GM12878 (cell line): ENCODE measurements at regions not wholly inside any gene's neighbourhood (a gene's known extent, or its start where the extent isn't known, plus 50 kb on each side); places are given as distances from the start of the nearest gene placed in this dataset.
A peak's percentile ranks its signal among the peaks of the same experiment; 100 is the strongest.

Experiments
- ATAC-seq: fragments of 200-7000 bp; cut with Tn5 transposase; 3 replicates; pipeline ENCODE4 v1.9.1; 2020; ENCODE audit warnings: mild to moderate bottlenecking, moderate library complexity
- BruUV-seq: library from RNA; stranded (reverse); fragments of 400-500 nt; replicated peaks from 2 replicates; lab custom pipeline; 2021; lab: Mats Ljungman, UMichigan
- CTCF ChIA-PET: fragments of 300-600 bp; sonication (Branson Sonifier 250); formaldehyde crosslinking; extraction: SDS; loops from one replicate; lab custom pipeline; 2021; ENCODE audit warnings: inconsistent platforms; lab: Yijun Ruan, JAX
- POLR2A ChIA-PET: fragments of 350-600 bp; formaldehyde crosslinking; extraction: SDS; loops from one replicate; lab custom pipeline; 2021; ENCODE audit warnings: inconsistent platforms; lab: Charles Lee
- RAD21 ChIA-PET: fragments of 300-600 bp; sonication (Branson Sonifier 250); formaldehyde crosslinking; loops from one replicate; lab custom pipeline; 2023; ENCODE audit warnings: antibody characterized with exemption; ENCODE audit not compliant: unreplicated experiment; lab: Charles Lee
- SMC1A ChIA-PET: fragments of 300-600 bp; sonication (Branson Sonifier 250); formaldehyde crosslinking; loops from one replicate; lab custom pipeline; 2023; ENCODE audit not compliant: unreplicated experiment, uncharacterized antibody; lab: Charles Lee
- DNase-seq: peaks from one replicate; pipeline ENCODE4 v3.0.0-alpha.2; 2011; ENCODE audit warnings: low read depth, low spot score
- FAIRE-seq: peaks from 3 replicates; lab custom pipeline; 2011; peaks lifted over from hg19 to GRCh38; lab: Jason Lieb, UNC
- H2AFZ ChIP-seq: 2 replicates; pipeline ENCODE4 v1.6.0; 2011; ENCODE audit warnings: low read depth, low read length, control low read depth; ENCODE audit not compliant: control insufficient read depth
- H3K27ac ChIP-seq: 2 replicates; pipeline ENCODE4 v1.5.1; 2011; ENCODE audit warnings: control low read depth; ENCODE audit not compliant: control insufficient read depth, insufficient read depth
- H3K27me3 ChIP-seq, 2 experiments: replicated peaks in 1 of 2; 2 replicates each; pipeline versions ENCODE4 v1.6.0 to v1.6.1; 2011; ENCODE audit warnings: low read length in 1 of 2; ENCODE audit not compliant: control insufficient read depth in 2 of 2, insufficient read depth in 2 of 2
- H3K36me3 ChIP-seq, 2 experiments: 2 replicates each; pipeline ENCODE4 v1.5.1; 2011; ENCODE audit warnings: low read length in 1 of 2; ENCODE audit not compliant: control insufficient read depth in 2 of 2, insufficient read depth in 2 of 2
- H3K4me1 ChIP-seq: 2 replicates; pipeline ENCODE4 v1.6.1; 2011; ENCODE audit warnings: mild to moderate bottlenecking, low read length, moderate library complexity, mixed read lengths; ENCODE audit not compliant: control insufficient read depth, insufficient read depth
- H3K4me2 ChIP-seq: 2 replicates; pipeline ENCODE4 v1.6.0; 2011; ENCODE audit warnings: control low read depth; ENCODE audit not compliant: control insufficient read depth, insufficient read depth
- H3K4me3 ChIP-seq: fragments of 200-600 bp; sonication (generic); 2 replicates; pipeline ENCODE4 v1.5.1; 2016
- H3K79me2 ChIP-seq: 2 replicates; pipeline ENCODE4 v1.6.0; 2011; ENCODE audit warnings: low read length; ENCODE audit not compliant: control insufficient read depth, insufficient read depth
- H3K9ac ChIP-seq: 2 replicates; pipeline ENCODE4 v1.8.0; 2011; ENCODE audit warnings: low read length, control low read depth, mixed read lengths; ENCODE audit not compliant: control insufficient read depth, insufficient read depth
- H3K9me3 ChIP-seq: replicated peaks from 3 replicates; pipeline ENCODE4 v1.5.1; 2011; ENCODE audit warnings: mild to moderate bottlenecking, low read length; ENCODE audit not compliant: control insufficient read depth, insufficient read depth
- H4K20me1 ChIP-seq: 2 replicates; pipeline ENCODE4 v1.6.0; 2011; ENCODE audit not compliant: control insufficient read depth, insufficient read depth
- BHLHE40 ChIP-seq, 2 experiments: fragments of 450-650 bp in 1 of 2; IDR thresholded peaks; 2 replicates each; pipeline ENCODE4 v1.6.1; 2011 to 2017; ENCODE audit warnings: low read depth in 2 of 2, borderline replicate concordance in 1 of 2, improper control_type of control experiment in 1 of 2, low read length in 1 of 2, mild to moderate bottlenecking in 1 of 2
- CHD1 ChIP-seq: IDR thresholded peaks from 2 replicates; pipeline ENCODE4 v1.6.1; 2012; ENCODE audit warnings: low read depth, low read length, improper control_type of control experiment
- E4F1 ChIP-seq: fragments of 450-650 bp; IDR thresholded peaks from 2 replicates; pipeline ENCODE4 v1.6.1; 2018; ENCODE audit warnings: borderline replicate concordance, mild to moderate bottlenecking; ENCODE audit not compliant: partially characterized antibody
- EED ChIP-seq: sonication (generic); IDR thresholded peaks from 2 replicates; pipeline ENCODE4 v1.6.1; 2016; ENCODE audit warnings: antibody characterized with exemption, low read depth
- PML ChIP-seq: IDR thresholded peaks from 2 replicates; pipeline ENCODE4 v1.6.1; 2012; ENCODE audit warnings: low read length, inconsistent platforms
- RBBP5 ChIP-seq: fragments of 200-600 bp; sonication (generic); conservative IDR thresholded peaks from 2 replicates; pipeline ENCODE4 v1.6.1; 2016
- RELA ChIP-seq: fragments of 450-650 bp; IDR thresholded peaks from 2 replicates; pipeline ENCODE4 v1.8.0; 2014; ENCODE audit warnings: borderline replicate concordance; ENCODE audit not compliant: partially characterized antibody
- STAT1 ChIP-seq: fragments of 450-650 bp; conservative IDR thresholded peaks from 2 replicates; pipeline ENCODE4 v1.6.1; 2014; ENCODE audit warnings: antibody characterized with exemption, mild to moderate bottlenecking
- YBX1 ChIP-seq: fragments of 450-650 bp; IDR thresholded peaks from 2 replicates; pipeline ENCODE4 v1.6.1; 2016; ENCODE audit warnings: antibody characterized with exemption
- ZBTB4 ChIP-seq: fragments of 450-650 bp; formaldehyde crosslinking; IDR thresholded peaks from 2 replicates; pipeline ENCODE4 v1.4.0; 2022; ENCODE audit warnings: mild to moderate bottlenecking, moderate library complexity
- ZNF384 ChIP-seq: IDR thresholded peaks from 2 replicates; pipeline ENCODE4 v1.6.1; 2012; ENCODE audit warnings: low read depth, mild to moderate bottlenecking, low read length, improper control_type of control experiment, borderline replicate concordance
- ZNF687 ChIP-seq: fragments of 450-650 bp; IDR thresholded peaks from 2 replicates; pipeline ENCODE4 v1.6.1; 2017; ENCODE audit warnings: mild to moderate bottlenecking, moderate library complexity
- WGBS: methylation state at CpG from one replicate; pipeline ENCODE4 v1.1.6; 2016; ENCODE audit warnings: low lambda C conversion rate; ENCODE audit not compliant: insufficient replicate concordance, insufficient coverage; ENCODE audit errors: missing lambda C conversion rate; 5-methylcytosine and 5-hydroxymethylcytosine counted together
- in situ Hi-C: fragments of 300-500 bp; cut with MboI; formaldehyde crosslinking; loops from 9 replicates; pipeline ENCODE4 v1.14.3; 2018; ENCODE audit warnings: mixed read lengths
- intact Hi-C: fragments of 100-400 bp; cut with micrococcal nuclease; formaldehyde crosslinking; loops from one replicate; pipeline ENCODE4 v1.14.2; 2022; ENCODE audit not compliant: unreplicated experiment

- BruUV-seq = no TSS peak
- Histone ChIP-seq H3K4me2 (no peak overlapping the region), H3K9me3 (no peaks in the 10 kb centered on the region), H2AFZ (no peak overlapping the region), H3K36me3 (no peaks in the 10 kb centered on the region), H3K4me1 (no peaks in the 10 kb centered on the region), H3K4me3 (no peak overlapping the region), H4K20me1 (no peaks in the 10 kb centered on the region), H3K9ac (no peak overlapping the region), H3K79me2 (no peaks in the 10 kb centered on the region), H3K27ac (no peak overlapping the region), H3K27me3 (peaks cover 0 to 4% of the 10 kb centered on the region in 2 experiments; a peak in 2 of 4 replicates)
- intact Hi-C loops = no loop called here
- in situ Hi-C loops = no loop called here
- no peak for ATAC-seq
- DNase-seq = no peak
- ChIA-PET CTCF (interaction anchor here (0.6 to 1.7 kb wide), 2 partner anchors 10 to 1604 kb away, joined by 3 to 4 read pairs; no protein-coding TSS in a partner anchor), SMC1A (interaction anchor here (0.7 to 1.1 kb wide), 3 partner anchors 18 to 1100 kb away, joined by 3 read pairs; no protein-coding TSS in a partner anchor), POLR2A (no interaction called here), RAD21 (interaction anchor here (0.8 kb wide), 2 partner anchors 10 to 1571 kb away, joined by 3 to 4 read pairs; no protein-coding TSS in a partner anchor)
- WGBS = 21% methylated on average over 3 of the region's 3 CpGs
- no peak for FAIRE-seq
- peak; percentile 47; the same call in 1 of the 2 replicates for TF ChIP-seq ZNF384
- TF ChIP-seq RELA = no peak
- no peak for TF ChIP-seq ZBTB4 (CRISPR knock-in tag)
- no peak for TF ChIP-seq PML
- no peak for TF ChIP-seq CHD1
- TF ChIP-seq EED = no peak
- TF ChIP-seq RBBP5 = no peak
- no peak for TF ChIP-seq YBX1
- TF ChIP-seq STAT1 = no peak
- no peak for TF ChIP-seq E4F1
- no peak for TF ChIP-seq BHLHE40 (IDR thresholded peaks at IDR 0.05; ENCODE audit: borderline replicate concordance in 1 of 2, low read depth in 2 of 2, low read length in 1 of 2)
- 0 out of 2 replicates have a peak, but pooled peaks have one; percentile 49 for TF ChIP-seq ZNF687
These were observed 375.3 kb downstream of the SLC4A3 start for GRCh38 chr2:220002699-220003098.
